ENCODE measurements at regions not wholly inside any gene's neighbourhood (a gene's known extent, or its start where the extent isn't known, plus 50 kb on each side); places are given as distances from the start of the nearest gene placed in this dataset.
"Not testable (repeated sequence)": the region's sequence is repeated elsewhere in the genome, so short reads cannot be mapped to it uniquely, and the experiment has no call there.

GRCh38 chr3:28615971-28616370 is 267.3 kb upstream of the AZI2 start:
- Mint-ChIP-seq H3K4me1 (ENCODE audit: low read depth) (no peaks in the 10 kb centered on the region), H3K27me3 (ENCODE audit: low read depth) (no peaks in the 10 kb centered on the region), H3K36me3 (ENCODE audit: low read depth) (no peaks in the 10 kb centered on the region), H3K9me3 (ENCODE audit: low read depth) (no peaks in the 10 kb centered on the region), H3K4me3 (ENCODE audit: unreplicated experiment) (no peak overlapping the region), H3K27ac (ENCODE audit: unreplicated experiment) (no peak overlapping the region)
- TF ChIP-seq CTCF (IDR thresholded peaks at IDR 0.05), result no peak
- DNase-seq (ENCODE audit: low spot score), result no peak

- no peak for TF ChIP-seq CTCF (IDR thresholded peaks at IDR 0.05)
- no peaks in the 10 kb centered on the region for H3K9me3 Mint-ChIP-seq (ENCODE audit: low read depth)
- no peak overlapping the region for H3K4me3 Mint-ChIP-seq (ENCODE audit: unreplicated experiment)
- no peak for DNase-seq (ENCODE audit: low spot score)
- H3K4me1 Mint-ChIP-seq (ENCODE audit: low read depth), result no peaks in the 10 kb centered on the region
- H3K27me3 Mint-ChIP-seq (ENCODE audit: low read depth), result peaks cover 3% of the 10 kb centered on the region
- H3K36me3 Mint-ChIP-seq (ENCODE audit: low read depth), result no peaks in the 10 kb centered on the region
- H3K27ac Mint-ChIP-seq (ENCODE audit: unreplicated experiment), result no peak overlapping the region
Observed at GRCh38 chr3:28617821-28618220, 269.2 kb upstream of the AZI2 start.

- Mint-ChIP-seq H3K27ac (ENCODE audit: unreplicated experiment) (no peak overlapping the region), H3K27me3 (ENCODE audit: low read depth) (peaks cover 4% of the 10 kb centered on the region), H3K4me1 (ENCODE audit: low read depth) (no peaks in the 10 kb centered on the region), H3K36me3 (ENCODE audit: low read depth) (no peaks in the 10 kb centered on the region), H3K4me3 (ENCODE audit: unreplicated experiment) (no peak overlapping the region), H3K9me3 (ENCODE audit: low read depth) (no peaks in the 10 kb centered on the region)
- no peak for DNase-seq (ENCODE audit: low spot score)
- TF ChIP-seq CTCF (IDR thresholded peaks at IDR 0.05), result no peak
Observed at GRCh38 chr3:28623106-28623505, 274.5 kb upstream of the AZI2 start.

- Mint-ChIP-seq H3K4me1 (ENCODE audit: low read depth) (no peaks in the 10 kb centered on the region), H3K27me3 (ENCODE audit: low read depth) (peaks cover 4% of the 10 kb centered on the region), H3K9me3 (ENCODE audit: low read depth) (no peaks in the 10 kb centered on the region), H3K4me3 (ENCODE audit: unreplicated experiment) (no peak overlapping the region), H3K27ac (ENCODE audit: unreplicated experiment) (no peak overlapping the region), H3K36me3 (ENCODE audit: low read depth) (no peaks in the 10 kb centered on the region)
- no peak for TF ChIP-seq CTCF (IDR thresholded peaks at IDR 0.05)
- no peak for DNase-seq (ENCODE audit: low spot score)
Observed at GRCh38 chr3:28624084-28624483, 275.5 kb upstream of the AZI2 start.

- H3K9me3 Mint-ChIP-seq (ENCODE audit: low read depth); H3K4me3 Mint-ChIP-seq (ENCODE audit: unreplicated experiment); H3K27me3 Mint-ChIP-seq (ENCODE audit: low read depth); H3K4me1 Mint-ChIP-seq (ENCODE audit: low read depth); H3K27ac Mint-ChIP-seq (ENCODE audit: unreplicated experiment); H3K36me3 Mint-ChIP-seq (ENCODE audit: low read depth); DNase-seq (ENCODE audit: low spot score): not testable (repeated sequence)
Observed at GRCh38 chr3:28627843-28628242, 279.2 kb upstream of the AZI2 start.

GRCh38 chr3:28634019-28634418 is 285.4 kb upstream of the AZI2 start:
- Mint-ChIP-seq H3K9me3 (ENCODE audit: low read depth) (peaks cover 3% of the 10 kb centered on the region), H3K36me3 (ENCODE audit: low read depth) (no peaks in the 10 kb centered on the region), H3K27ac (ENCODE audit: unreplicated experiment) (no peak overlapping the region), H3K27me3 (ENCODE audit: low read depth) (no peaks in the 10 kb centered on the region), H3K4me1 (ENCODE audit: low read depth) (no peaks in the 10 kb centered on the region), H3K4me3 (ENCODE audit: unreplicated experiment) (no peak overlapping the region)
- DNase-seq (ENCODE audit: low spot score), result no peak
- TF ChIP-seq CTCF (IDR thresholded peaks at IDR 0.05), result no peak

All from chondrocyte (in vitro differentiated cells).